ENCODE measurements at regions not wholly inside any gene's neighbourhood (a gene's known extent, or its start where the extent isn't known, plus 50 kb on each side); places are given as distances from the start of the nearest gene placed in this dataset.
"Not testable (repeated sequence)": the region's sequence is repeated elsewhere in the genome, so short reads cannot be mapped to it uniquely, and the experiment has no call there.

- peaks cover 0 to 3% (median 0%) of the 10 kb centered on the region in 5 donors for H3K4me1 ChIP-seq (ENCODE audit: control insufficient read depth in 5 of 5, insufficient read depth in 5 of 5, low read length in 5 of 5)
- H3K36me3 ChIP-seq (ENCODE audit: control insufficient read depth in 4 of 4, insufficient read depth in 4 of 4, low read length in 4 of 4), result no peaks in the 10 kb centered on the region
- no peak overlapping the region for H3K27ac ChIP-seq (ENCODE audit: low read depth in 1 of 2, low read length in 1 of 2)
- H3K4me3 ChIP-seq, result no peak overlapping the region
- no peak for TF ChIP-seq CTCF (IDR thresholded peaks at IDR 0.05; ENCODE audit: control extremely low read depth, extremely low read depth)
- H3K9ac ChIP-seq (ENCODE audit: insufficient read depth in 1 of 2, low read length in 2 of 2), result no peak overlapping the region
- 87 to 89% methylated on average over 4 of the region's 4 CpGs for WGBS, 2 donors
- no peak for DNase-seq
- no peaks in the 10 kb centered on the region for H3K27me3 ChIP-seq (ENCODE audit: control insufficient read depth in 3 of 3, insufficient read depth in 3 of 3, low read length in 2 of 3)
- no peak for ATAC-seq (ENCODE audit: insufficient read depth, low FRiP score)
- H3K9me3 ChIP-seq (ENCODE audit: control insufficient read depth in 4 of 4, insufficient read depth in 3 of 4, low read length in 3 of 4), result no peaks in the 10 kb centered on the region
These were observed 1331.5 kb upstream of the TMEM132C start for GRCh38 chr12:126935435-126935834.

DNA sequence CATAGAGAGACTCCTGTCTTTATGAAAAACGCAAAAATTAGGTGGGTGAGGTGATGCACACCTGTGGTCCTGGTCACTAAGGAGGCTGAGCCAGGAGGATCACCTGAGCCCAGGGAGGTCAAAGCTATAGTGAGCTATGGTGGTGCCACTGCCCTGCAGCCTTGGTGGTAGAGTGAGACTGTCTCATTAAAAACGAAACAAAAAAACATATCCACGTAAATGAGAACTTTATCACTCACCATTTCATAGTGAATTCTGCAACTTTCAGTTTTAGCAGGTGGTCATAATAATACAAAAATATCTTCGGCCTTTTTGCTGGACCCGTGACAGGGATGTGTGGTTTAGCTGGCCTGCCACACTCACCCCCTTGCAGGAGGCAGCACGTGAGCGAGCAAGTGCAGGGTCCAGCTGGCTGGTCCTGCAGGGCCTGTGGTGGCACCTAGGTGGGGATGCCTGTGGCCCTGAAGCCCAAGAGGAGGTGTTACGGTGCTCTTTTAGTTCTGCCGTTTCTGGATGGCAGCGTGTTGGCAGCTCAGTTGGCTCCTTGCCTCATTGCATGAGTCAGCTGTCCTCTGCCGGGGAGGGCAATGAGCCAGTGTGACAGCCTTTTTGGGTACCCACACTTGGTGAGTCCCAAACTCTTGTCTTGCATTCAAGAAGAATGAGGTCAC lies 1330.7 kb upstream of the TMEM132C start:
- H3K9ac ChIP-seq (ENCODE audit: insufficient read depth in 1 of 2, low read length in 2 of 2), result no peak overlapping the region
- 52 to 61% methylated on average over 11 of the region's 11 CpGs for WGBS, 2 donors
- no peak overlapping the region for H3K27ac ChIP-seq (ENCODE audit: low read depth in 1 of 2, low read length in 1 of 2)
- H3K4me1 ChIP-seq (ENCODE audit: control insufficient read depth in 5 of 5, insufficient read depth in 5 of 5, low read length in 5 of 5), result peaks cover 0 to 3% (median 0%) of the 10 kb centered on the region in 5 donors
- peaks cover 0 to 4% (median 0%) of the 10 kb centered on the region in 4 donors for H3K9me3 ChIP-seq (ENCODE audit: control insufficient read depth in 4 of 4, insufficient read depth in 3 of 4, low read length in 3 of 4)
- H3K27me3 ChIP-seq (ENCODE audit: control insufficient read depth in 3 of 3, insufficient read depth in 3 of 3, low read length in 2 of 3), result no peaks in the 10 kb centered on the region
- ATAC-seq (ENCODE audit: insufficient read depth, low FRiP score) (no peak), DNase-seq (no peak)
- no peak overlapping the region for H3K4me3 ChIP-seq
- H3K36me3 ChIP-seq (ENCODE audit: control insufficient read depth in 4 of 4, insufficient read depth in 4 of 4, low read length in 4 of 4), result no peaks in the 10 kb centered on the region
- TF ChIP-seq CTCF (IDR thresholded peaks at IDR 0.05; ENCODE audit: control extremely low read depth, extremely low read depth), result no peak

GRCh38 chr12:126937431-126937830 lies 1329.5 kb upstream of the TMEM132C start:
- no peaks in the 10 kb centered on the region for H3K36me3 ChIP-seq (ENCODE audit: control insufficient read depth in 4 of 4, insufficient read depth in 4 of 4, low read length in 4 of 4)
- H3K9me3 ChIP-seq (ENCODE audit: control insufficient read depth in 4 of 4, insufficient read depth in 3 of 4, low read length in 3 of 4), result peaks cover 0 to 5% (median 1%) of the 10 kb centered on the region in 4 donors
- ATAC-seq (ENCODE audit: insufficient read depth, low FRiP score) (no peak), DNase-seq (no peak)
- H3K27me3 ChIP-seq (ENCODE audit: control insufficient read depth in 3 of 3, insufficient read depth in 3 of 3, low read length in 2 of 3), result no peaks in the 10 kb centered on the region
- H3K4me1 ChIP-seq (ENCODE audit: control insufficient read depth in 5 of 5, insufficient read depth in 5 of 5, low read length in 5 of 5), result peaks cover 0 to 3% (median 0%) of the 10 kb centered on the region in 5 donors
- no peak overlapping the region for H3K9ac ChIP-seq (ENCODE audit: insufficient read depth in 1 of 2, low read length in 2 of 2)
- no peak overlapping the region for H3K4me3 ChIP-seq
- H3K27ac ChIP-seq (ENCODE audit: low read depth in 1 of 2, low read length in 1 of 2), result no peak overlapping the region
- 77 to 80% methylated on average over 1 of the region's 1 CpG for WGBS, 2 donors
- TF ChIP-seq CTCF (IDR thresholded peaks at IDR 0.05; ENCODE audit: control extremely low read depth, extremely low read depth), result no peak

GRCh38 chr12:126944684-126945083 lies 1322.3 kb upstream of the TMEM132C start:
- Histone ChIP-seq H3K27ac (ENCODE audit: low read depth in 1 of 2, low read length in 1 of 2) (no peak overlapping the region), H3K9ac (ENCODE audit: insufficient read depth in 1 of 2, low read length in 2 of 2) (no peak overlapping the region), H3K4me1 (ENCODE audit: control insufficient read depth in 5 of 5, insufficient read depth in 5 of 5, low read length in 5 of 5) (no peaks in the 10 kb centered on the region), H3K9me3 (ENCODE audit: control insufficient read depth in 4 of 4, insufficient read depth in 3 of 4, low read length in 3 of 4) (peaks cover 0 to 5% (median 1%) of the 10 kb centered on the region in 4 donors), H3K36me3 (ENCODE audit: control insufficient read depth in 4 of 4, insufficient read depth in 4 of 4, low read length in 4 of 4) (no peaks in the 10 kb centered on the region), H3K4me3 (no peak overlapping the region), H3K27me3 (ENCODE audit: control insufficient read depth in 3 of 3, insufficient read depth in 3 of 3, low read length in 2 of 3) (no peaks in the 10 kb centered on the region)
- no peak for ATAC-seq (ENCODE audit: insufficient read depth, low FRiP score)
- no peak for DNase-seq
- 79 to 85% methylated on average over 6 of the region's 6 CpGs for WGBS, 2 donors
- TF ChIP-seq CTCF (IDR thresholded peaks at IDR 0.05; ENCODE audit: control extremely low read depth, extremely low read depth), result no peak

DNA sequence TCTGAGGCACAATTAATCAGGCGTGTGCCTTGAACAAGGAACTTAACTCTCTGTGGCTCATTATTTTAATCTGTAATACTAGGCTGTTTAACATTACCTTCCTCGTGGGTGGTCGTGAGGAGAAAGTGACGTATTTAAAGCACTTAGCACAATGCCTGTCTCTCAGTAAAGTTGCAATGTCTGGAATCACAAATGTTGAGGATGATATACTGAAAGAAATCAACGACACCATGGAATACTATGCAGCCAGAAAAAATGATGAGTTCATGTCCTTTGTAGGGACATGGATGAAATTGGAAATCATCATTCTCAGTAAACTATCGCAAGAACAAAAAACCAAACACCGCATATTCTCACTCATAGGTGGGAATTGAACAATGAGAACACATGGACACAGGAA lies 1320.0 kb upstream of the TMEM132C start:
- H3K4me3 ChIP-seq; H3K9me3 ChIP-seq (ENCODE audit: control insufficient read depth in 4 of 4, insufficient read depth in 3 of 4, low read length in 3 of 4); H3K36me3 ChIP-seq (ENCODE audit: control insufficient read depth in 4 of 4, insufficient read depth in 4 of 4, low read length in 4 of 4); H3K9ac ChIP-seq (ENCODE audit: insufficient read depth in 1 of 2, low read length in 2 of 2); DNase-seq; H3K27ac ChIP-seq (ENCODE audit: low read depth in 1 of 2, low read length in 1 of 2); H3K4me1 ChIP-seq (ENCODE audit: control insufficient read depth in 5 of 5, insufficient read depth in 5 of 5, low read length in 5 of 5); H3K27me3 ChIP-seq (ENCODE audit: control insufficient read depth in 3 of 3, insufficient read depth in 3 of 3, low read length in 2 of 3); ATAC-seq (ENCODE audit: insufficient read depth, low FRiP score): not testable (repeated sequence)
- WGBS, 2 donors, result 91 to 97% methylated on average over 5 of the region's 7 CpGs
